Upper lobe of left lung (tissue), 4 donors: ENCODE measurements at regions not wholly inside any gene's neighbourhood (a gene's known extent, or its start where the extent isn't known, plus 50 kb on each side); places are given as distances from the start of the nearest gene placed in this dataset.

Experiments used
- POLR2A ChIP-seq, 4 donors: fragments of 450-650 bp; IDR thresholded peaks; one replicate each; pipeline ENCODE4 v1.5.1; 2016 to 2017; ENCODE audit warnings: antibody characterized with exemption in 4 of 4, mild to moderate bottlenecking in 2 of 4
- POLR2AphosphoS5 ChIP-seq, 2 donors: sonication (generic); formaldehyde crosslinking; IDR thresholded peaks; one replicate each; pipeline ENCODE4 v1.5.1; 2017; ENCODE audit warnings: antibody characterized with exemption in 2 of 2
- TF ChIP-seq, protein P1 (sequence below), 6 experiments: fragments of 450-650 bp in 4 of 6; fragments of 200-600 bp in 2 of 6; sonication (generic) in 2 of 6; IDR thresholded peaks; one replicate each; pipeline ENCODE4 v1.5.1; 2016 to 2019; ENCODE audit warnings: antibody characterized with exemption in 6 of 6

DNA sequence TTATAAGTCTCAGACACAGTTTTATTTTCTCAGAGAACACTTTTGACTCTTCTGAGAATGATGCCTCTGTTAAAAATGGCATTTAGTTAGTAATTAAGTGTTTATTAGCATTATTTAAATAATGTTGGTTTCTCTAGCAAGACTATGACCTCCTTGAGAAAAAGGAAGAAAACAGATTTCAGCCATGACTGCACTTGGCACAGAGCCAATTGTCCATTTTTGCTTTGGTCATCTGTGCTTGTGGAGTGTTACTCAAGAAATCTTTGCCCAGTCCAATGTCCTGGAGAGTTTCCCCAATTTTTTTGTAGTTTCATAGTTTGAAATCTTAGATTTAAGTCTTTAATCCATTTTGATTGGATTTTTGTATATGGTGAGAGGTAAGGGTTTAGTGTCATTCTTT lies 1229.4 kb upstream of the FAM98A start:
- TF ChIP-seq, protein P1, sequence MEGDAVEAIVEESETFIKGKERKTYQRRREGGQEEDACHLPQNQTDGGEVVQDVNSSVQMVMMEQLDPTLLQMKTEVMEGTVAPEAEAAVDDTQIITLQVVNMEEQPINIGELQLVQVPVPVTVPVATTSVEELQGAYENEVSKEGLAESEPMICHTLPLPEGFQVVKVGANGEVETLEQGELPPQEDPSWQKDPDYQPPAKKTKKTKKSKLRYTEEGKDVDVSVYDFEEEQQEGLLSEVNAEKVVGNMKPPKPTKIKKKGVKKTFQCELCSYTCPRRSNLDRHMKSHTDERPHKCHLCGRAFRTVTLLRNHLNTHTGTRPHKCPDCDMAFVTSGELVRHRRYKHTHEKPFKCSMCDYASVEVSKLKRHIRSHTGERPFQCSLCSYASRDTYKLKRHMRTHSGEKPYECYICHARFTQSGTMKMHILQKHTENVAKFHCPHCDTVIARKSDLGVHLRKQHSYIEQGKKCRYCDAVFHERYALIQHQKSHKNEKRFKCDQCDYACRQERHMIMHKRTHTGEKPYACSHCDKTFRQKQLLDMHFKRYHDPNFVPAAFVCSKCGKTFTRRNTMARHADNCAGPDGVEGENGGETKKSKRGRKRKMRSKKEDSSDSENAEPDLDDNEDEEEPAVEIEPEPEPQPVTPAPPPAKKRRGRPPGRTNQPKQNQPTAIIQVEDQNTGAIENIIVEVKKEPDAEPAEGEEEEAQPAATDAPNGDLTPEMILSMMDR (IDR thresholded peaks at IDR 0.05), result no peak
- TF ChIP-seq POLR2AphosphoS5 (IDR thresholded peaks at IDR 0.05), result no peak
- TF ChIP-seq POLR2A (IDR thresholded peaks at IDR 0.05), result no peak
